ENCODE measurements at regions not wholly inside any gene's neighbourhood (a gene's known extent, or its start where the extent isn't known, plus 50 kb on each side); places are given as distances from the start of the nearest gene placed in this dataset.
"Not testable (repeated sequence)": the region's sequence is repeated elsewhere in the genome, so short reads cannot be mapped to it uniquely, and the experiment has no call there.

DNA sequence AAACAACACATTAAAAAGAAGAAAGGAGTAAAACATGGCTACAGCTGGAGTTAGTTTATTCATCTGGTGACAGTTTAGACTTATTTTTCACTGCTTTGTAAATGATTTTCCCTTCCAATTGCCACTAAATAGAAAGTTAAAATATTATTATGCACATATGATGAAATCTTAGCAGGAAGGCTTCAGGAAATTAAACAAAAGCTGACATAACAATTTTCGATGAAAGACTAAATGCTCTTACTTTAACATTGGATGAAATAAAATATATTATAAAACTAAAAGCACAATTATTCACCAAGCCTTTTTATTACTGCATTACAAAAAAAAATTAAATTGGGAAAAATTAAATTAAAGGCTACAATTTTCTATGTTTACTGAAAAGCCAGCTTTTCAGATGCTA lies 158.0 kb downstream of the MMUT start:
- DNase-seq (ENCODE audit: low spot score) (no peak), FAIRE-seq (no peak), ATAC-seq (no peak)
- Histone ChIP-seq H3K9ac (ENCODE audit: insufficient read depth, low read depth, low read length) (no peak overlapping the region), H3K36me3 (replicated peaks in 1 of 2; ENCODE audit: control insufficient read depth in 1 of 2, insufficient read depth in 2 of 2, low read length in 2 of 2) (no peaks in the 10 kb centered on the region), H3K4me3 (replicated peaks in 1 of 3; ENCODE audit: insufficient read depth in 1 of 3, low read depth in 2 of 3, low read length in 3 of 3) (no peak overlapping the region), H3K79me2 (ENCODE audit: insufficient read depth, low read length) (no peaks in the 10 kb centered on the region), H3K27me3 (ENCODE audit: control insufficient read depth in 1 of 2, insufficient read depth in 2 of 2, low read length in 2 of 2) (no peaks in the 10 kb centered on the region), H2AFZ (ENCODE audit: low read length) (no peak overlapping the region), H3K4me2 (ENCODE audit: low read depth, low read length) (no peak overlapping the region), H3K4me1 (ENCODE audit: insufficient read depth, low read length) (no peaks in the 10 kb centered on the region), H4K20me1 (ENCODE audit: insufficient read depth, low read length) (no peaks in the 10 kb centered on the region), H3K9me3 (ENCODE audit: low read length) (no peaks in the 10 kb centered on the region), H3K27ac (ENCODE audit: extremely low read length, insufficient read depth, low read length) (no peak overlapping the region)
- 3% methylated on average over 1 of the region's 1 CpG for WGBS (ENCODE audit: low lambda C conversion rate)
- POLR2A ChIA-PET, result no interaction called here
- intact Hi-C loops (cut with micrococcal nuclease; ENCODE audit: unreplicated experiment) (no loop called here), in situ Hi-C loops (cut with HindIII; ENCODE audit: extremely low pct_ligation_motif_present, low pct_unique_long_range_greater_than_20kb) (no loop called here)
- BruUV-seq (replicated peaks), result no TSS peak
- CTCF ChIA-PET (ENCODE audit: low intra/inter-chr PET ratio, low total read pairs), result no interaction called here
- no peak for TF ChIP-seq TBP (CRISPR knock-in tag; IDR thresholded peaks at IDR 0.05)
- TF ChIP-seq ZSCAN12 (CRISPR knock-in tag; IDR thresholded peaks at IDR 0.05), result no peak
- no peak for TF ChIP-seq MXI1 (IDR thresholded peaks at IDR 0.05; ENCODE audit: borderline replicate concordance, low read depth, low read length)
- TF ChIP-seq YEATS2 (CRISPR knock-in tag; IDR thresholded peaks at IDR 0.05; ENCODE audit: borderline replicate concordance), result no peak
- no peak for TF ChIP-seq FOXJ3 (CRISPR knock-in tag; IDR thresholded peaks at IDR 0.05; ENCODE audit: borderline replicate concordance)
- peak; percentile 50; the same call in 1 of the 2 replicates for TF ChIP-seq MAFF (IDR thresholded peaks at IDR 0.05; ENCODE audit: low read depth, low read length)
- TF ChIP-seq, protein P1, sequence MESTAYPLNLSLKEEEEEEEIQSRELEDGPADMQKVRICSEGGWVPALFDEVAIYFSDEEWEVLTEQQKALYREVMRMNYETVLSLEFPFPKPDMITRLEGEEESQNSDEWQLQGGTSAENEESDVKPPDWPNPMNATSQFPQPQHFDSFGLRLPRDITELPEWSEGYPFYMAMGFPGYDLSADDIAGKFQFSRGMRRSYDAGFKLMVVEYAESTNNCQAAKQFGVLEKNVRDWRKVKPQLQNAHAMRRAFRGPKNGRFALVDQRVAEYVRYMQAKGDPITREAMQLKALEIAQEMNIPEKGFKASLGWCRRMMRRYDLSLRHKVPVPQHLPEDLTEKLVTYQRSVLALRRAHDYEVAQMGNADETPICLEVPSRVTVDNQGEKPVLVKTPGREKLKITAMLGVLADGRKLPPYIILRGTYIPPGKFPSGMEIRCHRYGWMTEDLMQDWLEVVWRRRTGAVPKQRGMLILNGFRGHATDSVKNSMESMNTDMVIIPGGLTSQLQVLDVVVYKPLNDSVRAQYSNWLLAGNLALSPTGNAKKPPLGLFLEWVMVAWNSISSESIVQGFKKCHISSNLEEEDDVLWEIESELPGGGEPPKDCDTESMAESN (CRISPR knock-in tag; conservative IDR thresholded peaks at IDR 0.05), result no peak
- peak; percentile 42 to 72; a peak in 3 of 4 replicates for TF ChIP-seq MAFK (conservative IDR thresholded peaks at IDR 0.05 in 1 of 2, IDR thresholded peaks at IDR 0.05 in 1 of 2; ENCODE audit: low read length in 2 of 2)

DNA sequence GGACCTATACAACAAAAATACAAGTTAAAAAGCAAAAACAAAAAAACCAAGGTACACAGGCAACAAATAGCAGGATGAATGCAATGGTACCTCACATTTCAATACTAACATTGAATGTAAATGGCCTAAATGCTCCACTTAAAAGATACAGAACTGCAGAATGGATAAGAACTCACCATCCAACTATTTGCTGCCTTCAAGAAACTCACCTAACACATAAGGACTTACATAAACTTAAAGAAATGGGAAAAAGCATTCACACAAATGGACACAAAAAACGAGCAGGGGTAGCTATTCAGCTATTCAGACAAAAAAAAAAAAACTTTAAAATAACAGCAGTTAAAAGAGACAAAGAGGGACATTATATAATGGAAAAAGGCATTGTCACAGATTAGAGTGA lies 158.7 kb downstream of the MMUT start:
- H3K36me3 ChIP-seq (replicated peaks in 1 of 2; ENCODE audit: control insufficient read depth in 1 of 2, insufficient read depth in 2 of 2, low read length in 2 of 2); H3K4me1 ChIP-seq (ENCODE audit: insufficient read depth, low read length); H3K27me3 ChIP-seq (ENCODE audit: control insufficient read depth in 1 of 2, insufficient read depth in 2 of 2, low read length in 2 of 2); H3K79me2 ChIP-seq (ENCODE audit: insufficient read depth, low read length); in situ Hi-C loops (cut with HindIII; ENCODE audit: extremely low pct_ligation_motif_present, low pct_unique_long_range_greater_than_20kb); H3K4me3 ChIP-seq (replicated peaks in 1 of 3; ENCODE audit: insufficient read depth in 1 of 3, low read depth in 2 of 3, low read length in 3 of 3); ATAC-seq; DNase-seq (ENCODE audit: low spot score); H3K9me3 ChIP-seq (ENCODE audit: low read length); H3K9ac ChIP-seq (ENCODE audit: insufficient read depth, low read depth, low read length); FAIRE-seq; H3K4me2 ChIP-seq (ENCODE audit: low read depth, low read length); CTCF ChIA-PET (ENCODE audit: low intra/inter-chr PET ratio, low total read pairs); H2AFZ ChIP-seq (ENCODE audit: low read length); H3K27ac ChIP-seq (ENCODE audit: extremely low read length, insufficient read depth, low read length); intact Hi-C loops (cut with micrococcal nuclease; ENCODE audit: unreplicated experiment); BruUV-seq (replicated peaks); H4K20me1 ChIP-seq (ENCODE audit: insufficient read depth, low read length); POLR2A ChIA-PET: not testable (repeated sequence)
- 2% methylated on average over 1 of the region's 1 CpG for WGBS (ENCODE audit: low lambda C conversion rate)
